ENCODE measurements at regions not wholly inside any gene's neighbourhood (a gene's known extent, or its start where the extent isn't known, plus 50 kb on each side); places are given as distances from the start of the nearest gene placed in this dataset.
"Not testable (repeated sequence)": the region's sequence is repeated elsewhere in the genome, so short reads cannot be mapped to it uniquely, and the experiment has no call there.

DNA sequence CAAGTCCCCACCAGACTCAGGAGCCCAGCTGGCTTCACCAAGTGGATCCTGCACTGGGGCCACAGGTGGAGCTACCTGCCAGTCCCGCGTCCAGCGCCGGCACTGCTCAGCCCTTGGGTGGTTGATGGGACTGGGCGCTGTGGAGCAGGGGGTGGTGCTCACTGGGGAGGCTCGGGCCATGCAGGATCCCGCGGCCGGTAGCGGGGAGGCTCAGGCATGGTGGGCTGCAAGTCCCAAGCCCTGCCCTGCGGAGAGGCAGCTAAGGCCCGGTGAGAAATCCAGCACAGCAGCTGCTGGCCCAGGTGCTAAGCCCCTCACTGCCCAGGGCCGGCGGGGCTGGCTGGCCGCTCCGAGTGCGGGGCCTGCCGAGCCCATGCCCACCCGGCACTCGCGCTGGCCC is 143.1 kb upstream of the ALDH3B2 start:
- TF ChIP-seq CTCF, POLR2A (IDR thresholded peaks at IDR 0.05): not testable (repeated sequence)
